RCC 7860 (cell line): ENCODE measurements at regions not wholly inside any gene's neighbourhood (a gene's known extent, or its start where the extent isn't known, plus 50 kb on each side); places are given as distances from the start of the nearest gene placed in this dataset.
"Not testable (repeated sequence)": the region's sequence is repeated elsewhere in the genome, so short reads cannot be mapped to it uniquely, and the experiment has no call there.

ENCODE experiments used
- DNase-seq: peaks from one replicate; pipeline ENCODE4 v3.0.0-alpha.2; 2015; ENCODE audit warnings: low spot score
- FAIRE-seq: peaks from 2 replicates; lab custom pipeline; 2012; peaks lifted over from hg19 to GRCh38; lab: Jason Lieb, UNC

- FAIRE-seq, result not testable (repeated sequence)
Measured at GRCh38 chr9:41279033-41279432, 89.9 kb upstream of the ZNG1F start.

GRCh38 chr9:41273549-41274267 lies 84.6 kb upstream of the ZNG1F start:
- not testable (repeated sequence) for FAIRE-seq
- DNase-seq, result peak; percentile 41

More at GRCh38 chr9:41279033-41279432, 89.9 kb upstream of the ZNG1F start:
- DNase-seq, result not testable (repeated sequence)

- not testable (repeated sequence) for DNase-seq, FAIRE-seq
Measured at GRCh38 chr9:41272879-41273548, 83.9 kb upstream of the ZNG1F start.

GRCh38 chr9:41270992-41271391 lies 81.9 kb upstream of the ZNG1F start:
- not testable (repeated sequence) for DNase-seq, FAIRE-seq

GRCh38 chr9:41269471-41269870 lies 80.4 kb upstream of the ZNG1F start:
- FAIRE-seq, DNase-seq: not testable (repeated sequence)

GRCh38 chr9:41269054-41269453 lies 79.9 kb upstream of the ZNG1F start:
- FAIRE-seq, DNase-seq: not testable (repeated sequence)

GRCh38 chr9:41266602-41267001 lies 77.5 kb upstream of the ZNG1F start:
- not testable (repeated sequence) for FAIRE-seq, DNase-seq

- DNase-seq, FAIRE-seq: not testable (repeated sequence)
Measured at GRCh38 chr9:41266000-41266399, 76.9 kb upstream of the ZNG1F start.

- not testable (repeated sequence) for FAIRE-seq, DNase-seq
Measured at GRCh38 chr9:41251973-41252372, 62.9 kb upstream of the ZNG1F start.

- not testable (repeated sequence) for FAIRE-seq, DNase-seq
Measured at GRCh38 chr9:41251101-41251500, 62.0 kb upstream of the ZNG1F start.

- FAIRE-seq, result not testable (repeated sequence)
Measured at GRCh38 chr9:41246702-41247101, 57.6 kb upstream of the ZNG1F start.

More at GRCh38 chr9:41246702-41247101, 57.6 kb upstream of the ZNG1F start:
- not testable (repeated sequence) for DNase-seq
